ENCODE measurements at regions not wholly inside any gene's neighbourhood (a gene's known extent, or its start where the extent isn't known, plus 50 kb on each side); places are given as distances from the start of the nearest gene placed in this dataset.

GRCh38 chrX:117539090-117539418 is 577.6 kb downstream of the KLHL13 start:
- Histone ChIP-seq H3K36me3 (ENCODE audit: control insufficient read depth, low read depth, low read length) (no peaks in the 10 kb centered on the region), H3K27ac (ENCODE audit: low read length) (no peak overlapping the region), H3K4me1 (ENCODE audit: control insufficient read depth, low read depth, low read length) (no peaks in the 10 kb centered on the region), H3K4me3 (ENCODE audit: low read length) (no peak overlapping the region), H3K27me3 (ENCODE audit: control insufficient read depth, insufficient read depth, low read length) (no peaks in the 10 kb centered on the region), H3K9ac (ENCODE audit: low read length) (no peak overlapping the region), H3K9me3 (ENCODE audit: control insufficient read depth, low read depth, low read length) (no peaks in the 10 kb centered on the region)

- Histone ChIP-seq H3K4me3 (ENCODE audit: low read length) (no peak overlapping the region), H3K27ac (ENCODE audit: low read length) (no peak overlapping the region), H3K4me1 (ENCODE audit: control insufficient read depth, low read depth, low read length) (no peaks in the 10 kb centered on the region), H3K9me3 (ENCODE audit: control insufficient read depth, low read depth, low read length) (no peaks in the 10 kb centered on the region), H3K36me3 (ENCODE audit: control insufficient read depth, low read depth, low read length) (no peaks in the 10 kb centered on the region), H3K27me3 (ENCODE audit: control insufficient read depth, insufficient read depth, low read length) (no peaks in the 10 kb centered on the region), H3K9ac (ENCODE audit: low read length) (no peak overlapping the region)
Measured at GRCh38 chrX:117538178-117539089, 578.2 kb downstream of the KLHL13 start.

- no peaks in the 10 kb centered on the region for H3K4me1 ChIP-seq (ENCODE audit: control insufficient read depth, low read depth, low read length)
- H3K27me3 ChIP-seq (ENCODE audit: control insufficient read depth, insufficient read depth, low read length) = no peaks in the 10 kb centered on the region
- H3K27ac ChIP-seq (ENCODE audit: low read length) = no peak overlapping the region
- no peaks in the 10 kb centered on the region for H3K9me3 ChIP-seq (ENCODE audit: control insufficient read depth, low read depth, low read length)
- H3K9ac ChIP-seq (ENCODE audit: low read length) = no peak overlapping the region
- no peaks in the 10 kb centered on the region for H3K36me3 ChIP-seq (ENCODE audit: control insufficient read depth, low read depth, low read length)
- H3K4me3 ChIP-seq (ENCODE audit: low read length) = no peak overlapping the region
Measured at GRCh38 chrX:117532339-117532738, 584.3 kb downstream of the KLHL13 start.

GRCh38 chrX:117522725-117523700 is 593.6 kb downstream of the KLHL13 start:
- no peaks in the 10 kb centered on the region for H3K9me3 ChIP-seq (ENCODE audit: control insufficient read depth, low read depth, low read length)
- H3K9ac ChIP-seq (ENCODE audit: low read length) = no peak overlapping the region
- no peaks in the 10 kb centered on the region for H3K27me3 ChIP-seq (ENCODE audit: control insufficient read depth, insufficient read depth, low read length)

GRCh38 chrX:117517994-117518393 is 598.6 kb downstream of the KLHL13 start:
- Histone ChIP-seq H3K27ac (ENCODE audit: low read length) (no peak overlapping the region), H3K4me1 (ENCODE audit: control insufficient read depth, low read depth, low read length) (no peaks in the 10 kb centered on the region), H3K9ac (ENCODE audit: low read length) (no peak overlapping the region), H3K9me3 (ENCODE audit: control insufficient read depth, low read depth, low read length) (no peaks in the 10 kb centered on the region), H3K36me3 (ENCODE audit: control insufficient read depth, low read depth, low read length) (no peaks in the 10 kb centered on the region), H3K27me3 (ENCODE audit: control insufficient read depth, insufficient read depth, low read length) (no peaks in the 10 kb centered on the region), H3K4me3 (ENCODE audit: low read length) (no peak overlapping the region)

More at GRCh38 chrX:117522725-117523700, 593.6 kb downstream of the KLHL13 start:
- Histone ChIP-seq H3K4me3 (ENCODE audit: low read length) (no peak overlapping the region), H3K4me1 (ENCODE audit: control insufficient read depth, low read depth, low read length) (no peaks in the 10 kb centered on the region), H3K27ac (ENCODE audit: low read length) (no peak overlapping the region), H3K36me3 (ENCODE audit: control insufficient read depth, low read depth, low read length) (no peaks in the 10 kb centered on the region)

GRCh38 chrX:117511379-117511778 is 605.2 kb downstream of the KLHL13 start:
- H3K9ac ChIP-seq (ENCODE audit: low read length) = no peak overlapping the region
- H3K4me3 ChIP-seq (ENCODE audit: low read length) = no peak overlapping the region
- H3K27ac ChIP-seq (ENCODE audit: low read length) = no peak overlapping the region
- no peaks in the 10 kb centered on the region for H3K9me3 ChIP-seq (ENCODE audit: control insufficient read depth, low read depth, low read length)
- H3K27me3 ChIP-seq (ENCODE audit: control insufficient read depth, insufficient read depth, low read length) = no peaks in the 10 kb centered on the region
- no peaks in the 10 kb centered on the region for H3K4me1 ChIP-seq (ENCODE audit: control insufficient read depth, low read depth, low read length)
- H3K36me3 ChIP-seq (ENCODE audit: control insufficient read depth, low read depth, low read length) = no peaks in the 10 kb centered on the region

GRCh38 chrX:117510453-117510852 is 606.2 kb downstream of the KLHL13 start:
- Histone ChIP-seq H3K9me3 (ENCODE audit: control insufficient read depth, low read depth, low read length) (no peaks in the 10 kb centered on the region), H3K36me3 (ENCODE audit: control insufficient read depth, low read depth, low read length) (no peaks in the 10 kb centered on the region), H3K9ac (ENCODE audit: low read length) (no peak overlapping the region), H3K27me3 (ENCODE audit: control insufficient read depth, insufficient read depth, low read length) (no peaks in the 10 kb centered on the region), H3K4me3 (ENCODE audit: low read length) (no peak overlapping the region), H3K4me1 (ENCODE audit: control insufficient read depth, low read depth, low read length) (no peaks in the 10 kb centered on the region), H3K27ac (ENCODE audit: low read length) (no peak overlapping the region)

- no peak overlapping the region for H3K9ac ChIP-seq (ENCODE audit: low read length)
- H3K4me1 ChIP-seq (ENCODE audit: control insufficient read depth, low read depth, low read length) = no peaks in the 10 kb centered on the region
- H3K4me3 ChIP-seq (ENCODE audit: low read length) = no peak overlapping the region
- H3K27me3 ChIP-seq (ENCODE audit: control insufficient read depth, insufficient read depth, low read length) = no peaks in the 10 kb centered on the region
- no peaks in the 10 kb centered on the region for H3K36me3 ChIP-seq (ENCODE audit: control insufficient read depth, low read depth, low read length)
- no peak overlapping the region for H3K27ac ChIP-seq (ENCODE audit: low read length)
- no peaks in the 10 kb centered on the region for H3K9me3 ChIP-seq (ENCODE audit: control insufficient read depth, low read depth, low read length)
Measured at GRCh38 chrX:117508021-117508420, 608.6 kb downstream of the KLHL13 start.

- peaks cover 17% of the 10 kb centered on the region for H3K4me1 ChIP-seq (ENCODE audit: control insufficient read depth, low read depth, low read length)
- no peak overlapping the region for H3K4me3 ChIP-seq (ENCODE audit: low read length)
- H3K9me3 ChIP-seq (ENCODE audit: control insufficient read depth, low read depth, low read length) = no peaks in the 10 kb centered on the region
- no peaks in the 10 kb centered on the region for H3K36me3 ChIP-seq (ENCODE audit: control insufficient read depth, low read depth, low read length)
- no peak overlapping the region for H3K9ac ChIP-seq (ENCODE audit: low read length)
- H3K27ac ChIP-seq (ENCODE audit: low read length) = no peak overlapping the region
- H3K27me3 ChIP-seq (ENCODE audit: control insufficient read depth, insufficient read depth, low read length) = no peaks in the 10 kb centered on the region
Measured at GRCh38 chrX:117487421-117487820, 629.2 kb downstream of the KLHL13 start.

GRCh38 chrX:117483950-117484349 is 632.7 kb downstream of the KLHL13 start:
- Histone ChIP-seq H3K27ac (ENCODE audit: low read length) (no peak overlapping the region), H3K36me3 (ENCODE audit: control insufficient read depth, low read depth, low read length) (no peaks in the 10 kb centered on the region), H3K9me3 (ENCODE audit: control insufficient read depth, low read depth, low read length) (no peaks in the 10 kb centered on the region), H3K9ac (ENCODE audit: low read length) (no peak overlapping the region), H3K4me1 (ENCODE audit: control insufficient read depth, low read depth, low read length) (no peaks in the 10 kb centered on the region), H3K4me3 (ENCODE audit: low read length) (no peak overlapping the region), H3K27me3 (ENCODE audit: control insufficient read depth, insufficient read depth, low read length) (no peaks in the 10 kb centered on the region)

- Histone ChIP-seq H3K4me1 (ENCODE audit: control insufficient read depth, low read depth, low read length) (no peaks in the 10 kb centered on the region), H3K27me3 (ENCODE audit: control insufficient read depth, insufficient read depth, low read length) (no peaks in the 10 kb centered on the region), H3K4me3 (ENCODE audit: low read length) (no peak overlapping the region), H3K36me3 (ENCODE audit: control insufficient read depth, low read depth, low read length) (no peaks in the 10 kb centered on the region), H3K9me3 (ENCODE audit: control insufficient read depth, low read depth, low read length) (no peaks in the 10 kb centered on the region), H3K27ac (ENCODE audit: low read length) (no peak overlapping the region), H3K9ac (ENCODE audit: low read length) (no peak overlapping the region)
Measured at GRCh38 chrX:117458243-117458968, 658.2 kb downstream of the KLHL13 start.

Measured in iPS-18a (cell line).